ENCODE measurements at regions not wholly inside any gene's neighbourhood (a gene's known extent, or its start where the extent isn't known, plus 50 kb on each side); places are given as distances from the start of the nearest gene placed in this dataset.

DNA sequence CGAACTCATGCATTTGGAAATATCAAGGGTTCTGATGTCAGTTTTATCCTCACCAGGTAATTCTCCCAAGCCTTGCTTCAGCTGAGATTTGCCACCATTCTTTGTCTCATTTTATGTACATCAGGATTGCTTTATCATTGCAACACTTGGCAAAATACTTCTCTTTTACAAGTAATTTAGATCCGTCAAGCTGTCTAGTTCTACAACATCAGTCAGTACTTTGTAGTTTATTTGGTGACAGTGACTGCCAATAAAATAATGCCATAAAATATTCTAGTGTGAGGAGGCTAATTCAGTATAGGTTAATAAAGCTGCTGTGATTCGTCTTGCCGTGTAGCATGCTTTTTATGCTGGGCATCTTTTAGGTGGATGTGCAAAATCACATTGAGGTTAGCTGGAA, 565.3 kb upstream of the SGO1 start (continued):
- TF ChIP-seq ZFP30 (CRISPR knock-in tag; IDR thresholded peaks at IDR 0.05), result no peak
- no peak for TF ChIP-seq PPARA (CRISPR knock-in tag; IDR thresholded peaks at IDR 0.05; ENCODE audit: borderline replicate concordance)
- TF ChIP-seq, protein P1, sequence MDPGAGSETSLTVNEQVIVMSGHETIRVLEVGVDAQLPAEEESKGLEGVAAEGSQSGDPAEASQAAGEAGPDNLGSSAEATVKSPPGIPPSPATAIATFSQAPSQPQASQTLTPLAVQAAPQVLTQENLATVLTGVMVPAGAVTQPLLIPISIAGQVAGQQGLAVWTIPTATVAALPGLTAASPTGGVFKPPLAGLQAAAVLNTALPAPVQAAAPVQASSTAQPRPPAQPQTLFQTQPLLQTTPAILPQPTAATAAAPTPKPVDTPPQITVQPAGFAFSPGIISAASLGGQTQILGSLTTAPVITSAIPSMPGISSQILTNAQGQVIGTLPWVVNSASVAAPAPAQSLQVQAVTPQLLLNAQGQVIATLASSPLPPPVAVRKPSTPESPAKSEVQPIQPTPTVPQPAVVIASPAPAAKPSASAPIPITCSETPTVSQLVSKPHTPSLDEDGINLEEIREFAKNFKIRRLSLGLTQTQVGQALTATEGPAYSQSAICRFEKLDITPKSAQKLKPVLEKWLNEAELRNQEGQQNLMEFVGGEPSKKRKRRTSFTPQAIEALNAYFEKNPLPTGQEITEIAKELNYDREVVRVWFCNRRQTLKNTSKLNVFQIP (CRISPR knock-in tag; IDR thresholded peaks at IDR 0.05; ENCODE audit: borderline replicate concordance, low read depth), result no peak
- TF ChIP-seq ZC3H10 (CRISPR knock-in tag; IDR thresholded peaks at IDR 0.05), result no peak
- no peak for TF ChIP-seq ESRRG (CRISPR knock-in tag; IDR thresholded peaks at IDR 0.05)

- ATAC-seq, result peak; percentile 26; the same call in 1 of the 3 replicates
Observed at GRCh38 chr3:20747741-20748140, 561.7 kb upstream of the SGO1 start.

More at GRCh38 chr3:20747741-20748140, 561.7 kb upstream of the SGO1 start:
- no peak for TF ChIP-seq ARNTL (CRISPR knock-in tag; IDR thresholded peaks at IDR 0.05; ENCODE audit: borderline replicate concordance, low read depth)
- no peak for TF ChIP-seq PPARA (CRISPR knock-in tag; IDR thresholded peaks at IDR 0.05; ENCODE audit: borderline replicate concordance)
- TF ChIP-seq SNAI2 (CRISPR knock-in tag; IDR thresholded peaks at IDR 0.05), result no peak
- TF ChIP-seq TOX (CRISPR knock-in tag; IDR thresholded peaks at IDR 0.05; ENCODE audit: borderline replicate concordance), result no peak
- no peak for TF ChIP-seq CREB5 (CRISPR knock-in tag; IDR thresholded peaks at IDR 0.05; ENCODE audit: low read depth)
- no peak for TF ChIP-seq TCF4 (CRISPR knock-in tag; IDR thresholded peaks at IDR 0.05; ENCODE audit: borderline replicate concordance)
- TF ChIP-seq, protein P2, sequence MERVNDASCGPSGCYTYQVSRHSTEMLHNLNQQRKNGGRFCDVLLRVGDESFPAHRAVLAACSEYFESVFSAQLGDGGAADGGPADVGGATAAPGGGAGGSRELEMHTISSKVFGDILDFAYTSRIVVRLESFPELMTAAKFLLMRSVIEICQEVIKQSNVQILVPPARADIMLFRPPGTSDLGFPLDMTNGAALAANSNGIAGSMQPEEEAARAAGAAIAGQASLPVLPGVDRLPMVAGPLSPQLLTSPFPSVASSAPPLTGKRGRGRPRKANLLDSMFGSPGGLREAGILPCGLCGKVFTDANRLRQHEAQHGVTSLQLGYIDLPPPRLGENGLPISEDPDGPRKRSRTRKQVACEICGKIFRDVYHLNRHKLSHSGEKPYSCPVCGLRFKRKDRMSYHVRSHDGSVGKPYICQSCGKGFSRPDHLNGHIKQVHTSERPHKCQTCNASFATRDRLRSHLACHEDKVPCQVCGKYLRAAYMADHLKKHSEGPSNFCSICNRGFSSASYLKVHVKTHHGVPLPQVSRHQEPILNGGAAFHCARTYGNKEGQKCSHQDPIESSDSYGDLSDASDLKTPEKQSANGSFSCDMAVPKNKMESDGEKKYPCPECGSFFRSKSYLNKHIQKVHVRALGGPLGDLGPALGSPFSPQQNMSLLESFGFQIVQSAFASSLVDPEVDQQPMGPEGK (CRISPR knock-in tag; IDR thresholded peaks at IDR 0.05; ENCODE audit: borderline replicate concordance), result no peak
- TF ChIP-seq ZNF8 (CRISPR knock-in tag; IDR thresholded peaks at IDR 0.05), result no peak
- TF ChIP-seq, protein P3, sequence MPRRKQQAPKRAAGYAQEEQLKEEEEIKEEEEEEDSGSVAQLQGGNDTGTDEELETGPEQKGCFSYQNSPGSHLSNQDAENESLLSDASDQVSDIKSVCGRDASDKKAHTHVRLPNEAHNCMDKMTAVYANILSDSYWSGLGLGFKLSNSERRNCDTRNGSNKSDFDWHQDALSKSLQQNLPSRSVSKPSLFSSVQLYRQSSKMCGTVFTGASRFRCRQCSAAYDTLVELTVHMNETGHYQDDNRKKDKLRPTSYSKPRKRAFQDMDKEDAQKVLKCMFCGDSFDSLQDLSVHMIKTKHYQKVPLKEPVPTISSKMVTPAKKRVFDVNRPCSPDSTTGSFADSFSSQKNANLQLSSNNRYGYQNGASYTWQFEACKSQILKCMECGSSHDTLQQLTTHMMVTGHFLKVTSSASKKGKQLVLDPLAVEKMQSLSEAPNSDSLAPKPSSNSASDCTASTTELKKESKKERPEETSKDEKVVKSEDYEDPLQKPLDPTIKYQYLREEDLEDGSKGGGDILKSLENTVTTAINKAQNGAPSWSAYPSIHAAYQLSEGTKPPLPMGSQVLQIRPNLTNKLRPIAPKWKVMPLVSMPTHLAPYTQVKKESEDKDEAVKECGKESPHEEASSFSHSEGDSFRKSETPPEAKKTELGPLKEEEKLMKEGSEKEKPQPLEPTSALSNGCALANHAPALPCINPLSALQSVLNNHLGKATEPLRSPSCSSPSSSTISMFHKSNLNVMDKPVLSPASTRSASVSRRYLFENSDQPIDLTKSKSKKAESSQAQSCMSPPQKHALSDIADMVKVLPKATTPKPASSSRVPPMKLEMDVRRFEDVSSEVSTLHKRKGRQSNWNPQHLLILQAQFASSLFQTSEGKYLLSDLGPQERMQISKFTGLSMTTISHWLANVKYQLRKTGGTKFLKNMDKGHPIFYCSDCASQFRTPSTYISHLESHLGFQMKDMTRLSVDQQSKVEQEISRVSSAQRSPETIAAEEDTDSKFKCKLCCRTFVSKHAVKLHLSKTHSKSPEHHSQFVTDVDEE (CRISPR knock-in tag; IDR thresholded peaks at IDR 0.05), result no peak
- TF ChIP-seq ZC3H10 (CRISPR knock-in tag; IDR thresholded peaks at IDR 0.05), result no peak
- TF ChIP-seq BACH2 (CRISPR knock-in tag; IDR thresholded peaks at IDR 0.05; ENCODE audit: borderline replicate concordance), result no peak
- TF ChIP-seq, protein P1 (CRISPR knock-in tag; IDR thresholded peaks at IDR 0.05; ENCODE audit: borderline replicate concordance, low read depth), result no peak
- no peak for TF ChIP-seq ISL1 (CRISPR knock-in tag; IDR thresholded peaks at IDR 0.05)
- no peak for TF ChIP-seq ZFP3 (CRISPR knock-in tag; IDR thresholded peaks at IDR 0.05)
- TF ChIP-seq CSRNP3 (CRISPR knock-in tag; IDR thresholded peaks at IDR 0.05), result no peak

Measured in SK-N-SH treated with all-trans-retinoic acid at 6 μM for 48 hours (cell line).